ENCODE measurements at regions not wholly inside any gene's neighbourhood (a gene's known extent, or its start where the extent isn't known, plus 50 kb on each side); places are given as distances from the start of the nearest gene placed in this dataset.

DNA sequence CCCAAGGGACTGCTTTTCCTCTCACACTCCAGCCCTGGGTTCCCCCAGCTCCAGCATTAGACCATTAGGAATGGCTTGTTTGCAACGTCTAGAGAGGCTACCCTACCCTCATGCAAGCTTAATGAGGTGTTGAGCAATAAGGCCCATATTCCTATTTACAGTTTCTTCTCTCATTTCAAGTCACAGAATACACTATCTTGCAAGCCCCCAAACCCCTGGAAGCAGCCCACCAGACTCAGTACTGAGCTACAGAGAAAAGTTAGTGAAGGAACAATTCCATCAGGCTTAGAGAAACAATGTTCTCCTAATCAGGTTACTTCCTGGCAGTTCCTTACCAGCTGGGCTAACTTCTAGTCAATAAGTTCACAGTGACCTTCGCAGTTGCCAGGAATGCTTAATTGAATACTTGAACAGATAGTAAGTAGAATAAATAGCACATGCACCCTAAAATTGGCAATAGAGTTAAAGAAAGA, 606.5 kb upstream of the NOX3 start:
- H3K27ac Mint-ChIP-seq (ENCODE audit: unreplicated experiment): no peak overlapping the region
- intact Hi-C loops (cut with micrococcal nuclease; ENCODE audit: unreplicated experiment): no loop called here
- no peak overlapping the region for H3K4me3 Mint-ChIP-seq (ENCODE audit: low read depth, unreplicated experiment)
- no peaks in the 10 kb centered on the region for H3K36me3 Mint-ChIP-seq (ENCODE audit: insufficient read depth, unreplicated experiment)
- DNase-seq: no peak
- no peaks in the 10 kb centered on the region for H3K27me3 Mint-ChIP-seq (ENCODE audit: unreplicated experiment)
- BruUV-seq (replicated peaks): no TSS peak
- no peaks in the 10 kb centered on the region for H3K4me1 Mint-ChIP-seq (ENCODE audit: low read depth, unreplicated experiment)
- H3K9me3 Mint-ChIP-seq (ENCODE audit: low read depth, unreplicated experiment): no peaks in the 10 kb centered on the region
- CTCF ChIA-PET: no interaction called here
- TF ChIP-seq, protein P1, sequence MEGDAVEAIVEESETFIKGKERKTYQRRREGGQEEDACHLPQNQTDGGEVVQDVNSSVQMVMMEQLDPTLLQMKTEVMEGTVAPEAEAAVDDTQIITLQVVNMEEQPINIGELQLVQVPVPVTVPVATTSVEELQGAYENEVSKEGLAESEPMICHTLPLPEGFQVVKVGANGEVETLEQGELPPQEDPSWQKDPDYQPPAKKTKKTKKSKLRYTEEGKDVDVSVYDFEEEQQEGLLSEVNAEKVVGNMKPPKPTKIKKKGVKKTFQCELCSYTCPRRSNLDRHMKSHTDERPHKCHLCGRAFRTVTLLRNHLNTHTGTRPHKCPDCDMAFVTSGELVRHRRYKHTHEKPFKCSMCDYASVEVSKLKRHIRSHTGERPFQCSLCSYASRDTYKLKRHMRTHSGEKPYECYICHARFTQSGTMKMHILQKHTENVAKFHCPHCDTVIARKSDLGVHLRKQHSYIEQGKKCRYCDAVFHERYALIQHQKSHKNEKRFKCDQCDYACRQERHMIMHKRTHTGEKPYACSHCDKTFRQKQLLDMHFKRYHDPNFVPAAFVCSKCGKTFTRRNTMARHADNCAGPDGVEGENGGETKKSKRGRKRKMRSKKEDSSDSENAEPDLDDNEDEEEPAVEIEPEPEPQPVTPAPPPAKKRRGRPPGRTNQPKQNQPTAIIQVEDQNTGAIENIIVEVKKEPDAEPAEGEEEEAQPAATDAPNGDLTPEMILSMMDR (IDR thresholded peaks at IDR 0.05; ENCODE audit: unreplicated experiment): no peak

- H3K27ac Mint-ChIP-seq (ENCODE audit: unreplicated experiment): no peak overlapping the region
- CTCF ChIA-PET: no interaction called here
- intact Hi-C loops (cut with micrococcal nuclease; ENCODE audit: unreplicated experiment): no loop called here
Observed at GRCh38 chr6:156061465-156061864, 605.8 kb upstream of the NOX3 start.

DNA sequence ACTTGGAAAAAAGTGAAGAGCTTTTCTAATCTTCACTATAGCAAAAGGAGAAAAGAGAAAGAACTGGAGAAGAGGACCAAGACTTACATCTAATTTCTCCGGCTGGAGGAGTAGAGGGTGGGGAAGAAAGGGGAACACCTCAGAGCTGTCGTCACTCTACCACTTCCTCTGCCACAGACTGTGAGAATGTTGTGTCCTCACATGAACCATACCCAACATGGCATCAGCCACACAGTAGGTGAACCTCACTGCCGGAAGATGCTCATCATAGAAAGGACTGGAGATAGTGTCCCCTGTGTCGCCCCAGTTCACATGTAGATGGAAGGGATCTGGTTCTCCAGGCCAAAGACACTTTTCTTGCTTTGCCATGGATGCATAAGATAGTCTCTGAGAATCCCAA, 604.4 kb upstream of the NOX3 start:
- Mint-ChIP-seq H3K27me3 (ENCODE audit: unreplicated experiment) (no peaks in the 10 kb centered on the region), H3K4me3 (ENCODE audit: low read depth, unreplicated experiment) (no peak overlapping the region), H3K9me3 (ENCODE audit: low read depth, unreplicated experiment) (no peaks in the 10 kb centered on the region), H3K36me3 (ENCODE audit: insufficient read depth, unreplicated experiment) (no peaks in the 10 kb centered on the region), H3K4me1 (ENCODE audit: low read depth, unreplicated experiment) (no peaks in the 10 kb centered on the region), H3K27ac (ENCODE audit: unreplicated experiment) (no peak overlapping the region)
- BruUV-seq (replicated peaks): no TSS peak
- intact Hi-C loops (cut with micrococcal nuclease; ENCODE audit: unreplicated experiment): no loop called here
- no peak for DNase-seq
- TF ChIP-seq, protein P1 (IDR thresholded peaks at IDR 0.05; ENCODE audit: unreplicated experiment): no peak
- CTCF ChIA-PET: no interaction called here

More at GRCh38 chr6:156061465-156061864, 605.8 kb upstream of the NOX3 start:
- no TSS peak for BruUV-seq (replicated peaks)
- Mint-ChIP-seq H3K4me1 (ENCODE audit: low read depth, unreplicated experiment) (no peaks in the 10 kb centered on the region), H3K4me3 (ENCODE audit: low read depth, unreplicated experiment) (no peak overlapping the region), H3K27me3 (ENCODE audit: unreplicated experiment) (no peaks in the 10 kb centered on the region), H3K9me3 (ENCODE audit: low read depth, unreplicated experiment) (no peaks in the 10 kb centered on the region), H3K36me3 (ENCODE audit: insufficient read depth, unreplicated experiment) (no peaks in the 10 kb centered on the region)
- DNase-seq: no peak
- TF ChIP-seq, protein P1 (IDR thresholded peaks at IDR 0.05; ENCODE audit: unreplicated experiment): no peak

DNA sequence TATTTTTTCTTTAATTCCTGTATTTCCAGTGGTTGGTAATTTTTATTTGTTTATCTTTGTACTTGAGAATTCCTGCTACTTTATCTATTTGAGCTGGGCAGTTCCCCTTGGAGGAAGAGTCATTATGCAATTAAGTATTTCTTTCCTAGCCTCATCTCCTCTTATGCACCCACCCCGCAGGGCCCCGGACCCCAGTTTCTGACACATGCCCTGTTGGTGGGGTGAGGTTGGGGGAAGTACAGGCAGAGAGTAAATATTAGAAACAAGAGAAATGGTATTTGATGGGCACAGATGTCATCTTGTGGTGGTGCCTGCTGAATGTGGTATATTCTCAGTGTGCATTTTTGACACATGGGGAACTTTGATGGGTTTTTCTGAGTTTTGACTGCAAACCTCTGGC, 602.7 kb upstream of the NOX3 start:
- no TSS peak for BruUV-seq (replicated peaks)
- no peaks in the 10 kb centered on the region for H3K4me1 Mint-ChIP-seq (ENCODE audit: low read depth, unreplicated experiment)
- intact Hi-C loops (cut with micrococcal nuclease; ENCODE audit: unreplicated experiment): no loop called here
- no peaks in the 10 kb centered on the region for H3K27me3 Mint-ChIP-seq (ENCODE audit: unreplicated experiment)
- CTCF ChIA-PET: no interaction called here
- H3K27ac Mint-ChIP-seq (ENCODE audit: unreplicated experiment): no peak overlapping the region
- TF ChIP-seq, protein P1 (IDR thresholded peaks at IDR 0.05; ENCODE audit: unreplicated experiment): no peak
- no peak for DNase-seq
- H3K9me3 Mint-ChIP-seq (ENCODE audit: low read depth, unreplicated experiment): peaks cover 3% of the 10 kb centered on the region
- H3K4me3 Mint-ChIP-seq (ENCODE audit: low read depth, unreplicated experiment): no peak overlapping the region
- no peaks in the 10 kb centered on the region for H3K36me3 Mint-ChIP-seq (ENCODE audit: insufficient read depth, unreplicated experiment)
